ENCODE measurements at regions not wholly inside any gene's neighbourhood (a gene's known extent, or its start where the extent isn't known, plus 50 kb on each side); places are given as distances from the start of the nearest gene placed in this dataset.

- Histone ChIP-seq H3K27me3 (ENCODE audit: insufficient read depth, low read length, poor library complexity, severe bottlenecking) (no peaks in the 10 kb centered on the region), H2AFZ (ENCODE audit: low read length) (no peak overlapping the region), H4K20me1 (ENCODE audit: insufficient read depth, low read length, poor library complexity, severe bottlenecking) (no peaks in the 10 kb centered on the region), H3K9me2 (replicated peaks; ENCODE audit: low read depth, low read length) (no peaks in the 10 kb centered on the region), H3K36me3 (ENCODE audit: insufficient read depth, low read length) (no peaks in the 10 kb centered on the region), H3K4me1 (ENCODE audit: insufficient read depth, low read length, poor library complexity, severe bottlenecking) (no peaks in the 10 kb centered on the region), H3F3A (ENCODE audit: low read depth) (no peaks in the 10 kb centered on the region), H3K79me2 (ENCODE audit: insufficient read depth, low read length) (no peaks in the 10 kb centered on the region), H3K9me3 (ENCODE audit: insufficient read depth, low read depth, low read length) (no peaks in the 10 kb centered on the region), H3K4me3 (ENCODE audit: low read length, poor library complexity, severe bottlenecking) (no peak overlapping the region), H3K9ac (ENCODE audit: low read depth, low read length, poor library complexity, severe bottlenecking) (no peak overlapping the region), H3K4me2 (ENCODE audit: low read depth, low read length, poor library complexity, severe bottlenecking) (no peak overlapping the region)
- TF ChIP-seq CTCF (conservative IDR thresholded peaks at IDR 0.05; ENCODE audit: low read length) (no peak), EZH2phosphoT487 (IDR thresholded peaks at IDR 0.05; ENCODE audit: borderline replicate concordance) (no peak)
Measured at GRCh38 chr5:92734211-92734940, 846.6 kb downstream of the NR2F1-AS1 start.

- H3K9me3 ChIP-seq (ENCODE audit: insufficient read depth, low read depth, low read length) = no peaks in the 10 kb centered on the region
- H3K4me2 ChIP-seq (ENCODE audit: low read depth, low read length, poor library complexity, severe bottlenecking) = no peak overlapping the region
- no peaks in the 10 kb centered on the region for H3K79me2 ChIP-seq (ENCODE audit: insufficient read depth, low read length)
- H3F3A ChIP-seq (ENCODE audit: low read depth) = no peaks in the 10 kb centered on the region
- H3K27me3 ChIP-seq (ENCODE audit: insufficient read depth, low read length, poor library complexity, severe bottlenecking) = no peaks in the 10 kb centered on the region
- H3K9me2 ChIP-seq (replicated peaks; ENCODE audit: low read depth, low read length) = no peaks in the 10 kb centered on the region
- no peak overlapping the region for H2AFZ ChIP-seq (ENCODE audit: low read length)
- H3K4me3 ChIP-seq (ENCODE audit: low read length, poor library complexity, severe bottlenecking) = no peak overlapping the region
- no peak for TF ChIP-seq CTCF (conservative IDR thresholded peaks at IDR 0.05; ENCODE audit: low read length)
- no peak for TF ChIP-seq EZH2phosphoT487 (IDR thresholded peaks at IDR 0.05; ENCODE audit: borderline replicate concordance)
- no peaks in the 10 kb centered on the region for H4K20me1 ChIP-seq (ENCODE audit: insufficient read depth, low read length, poor library complexity, severe bottlenecking)
- no peaks in the 10 kb centered on the region for H3K4me1 ChIP-seq (ENCODE audit: insufficient read depth, low read length, poor library complexity, severe bottlenecking)
- no peaks in the 10 kb centered on the region for H3K36me3 ChIP-seq (ENCODE audit: insufficient read depth, low read length)
- H3K9ac ChIP-seq (ENCODE audit: low read depth, low read length, poor library complexity, severe bottlenecking) = no peak overlapping the region
Measured at GRCh38 chr5:92730486-92730885, 850.5 kb downstream of the NR2F1-AS1 start.

- no peaks in the 10 kb centered on the region for H3K27me3 ChIP-seq (ENCODE audit: insufficient read depth, low read length, poor library complexity, severe bottlenecking)
- H2AFZ ChIP-seq (ENCODE audit: low read length) = no peak overlapping the region
- no peaks in the 10 kb centered on the region for H3K9me2 ChIP-seq (replicated peaks; ENCODE audit: low read depth, low read length)
- no peaks in the 10 kb centered on the region for H3K4me1 ChIP-seq (ENCODE audit: insufficient read depth, low read length, poor library complexity, severe bottlenecking)
- H3K9ac ChIP-seq (ENCODE audit: low read depth, low read length, poor library complexity, severe bottlenecking) = no peak overlapping the region
- no peaks in the 10 kb centered on the region for H3K79me2 ChIP-seq (ENCODE audit: insufficient read depth, low read length)
- H3K36me3 ChIP-seq (ENCODE audit: insufficient read depth, low read length) = no peaks in the 10 kb centered on the region
- H4K20me1 ChIP-seq (ENCODE audit: insufficient read depth, low read length, poor library complexity, severe bottlenecking) = no peaks in the 10 kb centered on the region
- H3K4me2 ChIP-seq (ENCODE audit: low read depth, low read length, poor library complexity, severe bottlenecking) = no peak overlapping the region
- no peaks in the 10 kb centered on the region for H3F3A ChIP-seq (ENCODE audit: low read depth)
- H3K4me3 ChIP-seq (ENCODE audit: low read length, poor library complexity, severe bottlenecking) = no peak overlapping the region
- H3K9me3 ChIP-seq (ENCODE audit: insufficient read depth, low read depth, low read length) = no peaks in the 10 kb centered on the region
- TF ChIP-seq EZH2phosphoT487 (IDR thresholded peaks at IDR 0.05; ENCODE audit: borderline replicate concordance) (no peak), CTCF (conservative IDR thresholded peaks at IDR 0.05; ENCODE audit: low read length) (no peak)
Measured at GRCh38 chr5:92729088-92729487, 851.9 kb downstream of the NR2F1-AS1 start.

Measured in Loucy (cell line).